Activated naive CD8-positive, alpha-beta T cell treated with anti-CD3 and anti-CD28 coated beads, Interleukin-2, amount 50 U/mL, for 24 hours (primary cell): ENCODE measurements at regions not wholly inside any gene's neighbourhood (a gene's known extent, or its start where the extent isn't known, plus 50 kb on each side); places are given as distances from the start of the nearest gene placed in this dataset.

Experiments
- ATAC-seq: fragments of 150-1000 bp; cut with Tn5 transposase; one replicate; pipeline ENCODE4 v1.10.0; 2021
- DNase-seq: peaks from one replicate; pipeline ENCODE4 v3.0.0; 2021
- H3K27ac Mint-ChIP-seq: one replicate; pipeline ENCODE4 v1.8.0; 2021; ENCODE audit warnings: mild to moderate bottlenecking, mixed read lengths
- H3K27me3 Mint-ChIP-seq: one replicate; pipeline ENCODE4 v1.8.0; 2021; ENCODE audit warnings: mixed read lengths
- H3K36me3 Mint-ChIP-seq: one replicate; pipeline ENCODE4 v1.8.0; 2021; ENCODE audit warnings: low read depth, mixed read lengths
- H3K4me1 Mint-ChIP-seq: one replicate; pipeline ENCODE4 v1.8.0; 2021; ENCODE audit warnings: mixed read lengths
- H3K4me3 Mint-ChIP-seq: one replicate; pipeline ENCODE4 v1.8.0; 2021; ENCODE audit warnings: mild to moderate bottlenecking, moderate library complexity, mixed read lengths
- H3K9me3 Mint-ChIP-seq: one replicate; pipeline ENCODE4 v1.8.0; 2021; ENCODE audit warnings: mixed read lengths

- DNase-seq = no peak
- no peak for ATAC-seq
- no peak overlapping the region for H3K27ac Mint-ChIP-seq
These were observed 356.2 kb downstream of the RASEF start for GRCh38 chr9:82706786-82707185.

GRCh38 chr9:82716821-82717220, 346.1 kb downstream of the RASEF start:
- DNase-seq (no peak), ATAC-seq (no peak)
- Mint-ChIP-seq H3K4me3 (no peak overlapping the region), H3K4me1 (no peaks in the 10 kb centered on the region), H3K36me3 (no peaks in the 10 kb centered on the region), H3K27ac (no peak overlapping the region), H3K27me3 (no peaks in the 10 kb centered on the region), H3K9me3 (peaks cover 9% of the 10 kb centered on the region)

More at GRCh38 chr9:82706786-82707185, 356.2 kb downstream of the RASEF start:
- Mint-ChIP-seq H3K4me3 (no peak overlapping the region), H3K9me3 (no peaks in the 10 kb centered on the region), H3K36me3 (no peaks in the 10 kb centered on the region), H3K4me1 (no peaks in the 10 kb centered on the region), H3K27me3 (no peaks in the 10 kb centered on the region)

DNA sequence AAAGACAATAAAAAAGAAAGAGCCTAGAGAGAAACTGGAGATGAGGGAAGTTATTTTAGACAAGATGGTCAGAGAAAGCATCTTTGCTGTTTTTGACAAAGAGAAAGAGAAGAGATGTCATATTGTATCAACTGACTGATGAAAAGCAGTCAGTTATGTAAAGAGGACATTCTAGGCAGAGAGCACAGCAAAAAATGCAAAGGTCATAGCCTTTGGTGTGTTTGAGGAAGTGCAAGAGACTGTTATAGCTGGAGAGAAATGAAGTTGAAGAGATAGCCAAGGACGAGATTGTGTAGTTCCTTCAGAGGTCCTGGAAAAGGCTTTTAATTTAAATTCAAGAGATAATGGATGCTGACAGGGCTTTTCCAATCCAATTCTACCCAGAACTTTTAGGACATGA, 342.4 kb downstream of the RASEF start:
- ATAC-seq (no peak), DNase-seq (no peak)
- no peaks in the 10 kb centered on the region for H3K4me1 Mint-ChIP-seq
- H3K36me3 Mint-ChIP-seq = no peaks in the 10 kb centered on the region
- no peak overlapping the region for H3K27ac Mint-ChIP-seq
- peaks cover 9% of the 10 kb centered on the region for H3K9me3 Mint-ChIP-seq
- no peaks in the 10 kb centered on the region for H3K27me3 Mint-ChIP-seq
- H3K4me3 Mint-ChIP-seq = no peak overlapping the region

GRCh38 chr9:82721593-82721992, 341.3 kb downstream of the RASEF start:
- DNase-seq (no peak), ATAC-seq (no peak)
- no peaks in the 10 kb centered on the region for H3K27me3 Mint-ChIP-seq
- peaks cover 8% of the 10 kb centered on the region for H3K9me3 Mint-ChIP-seq
- H3K36me3 Mint-ChIP-seq = no peaks in the 10 kb centered on the region
- H3K4me3 Mint-ChIP-seq = no peak overlapping the region
- H3K27ac Mint-ChIP-seq = no peak overlapping the region
- H3K4me1 Mint-ChIP-seq = peaks cover 2% of the 10 kb centered on the region

- no peaks in the 10 kb centered on the region for H3K27me3 Mint-ChIP-seq
- H3K36me3 Mint-ChIP-seq = no peaks in the 10 kb centered on the region
- peaks cover 2% of the 10 kb centered on the region for H3K4me1 Mint-ChIP-seq
- no peak overlapping the region for H3K4me3 Mint-ChIP-seq
- DNase-seq (no peak), ATAC-seq (no peak)
- no peak overlapping the region for H3K27ac Mint-ChIP-seq
- peaks cover 6% of the 10 kb centered on the region for H3K9me3 Mint-ChIP-seq
These were observed 340.9 kb downstream of the RASEF start for GRCh38 chr9:82722051-82722450.

- H3K36me3 Mint-ChIP-seq = no peaks in the 10 kb centered on the region
- no peak overlapping the region for H3K27ac Mint-ChIP-seq
- no peaks in the 10 kb centered on the region for H3K27me3 Mint-ChIP-seq
- no peak overlapping the region for H3K4me3 Mint-ChIP-seq
- H3K4me1 Mint-ChIP-seq = peaks cover 2% of the 10 kb centered on the region
- ATAC-seq (no peak), DNase-seq (no peak)
- H3K9me3 Mint-ChIP-seq = peaks cover 6% of the 10 kb centered on the region
These were observed 340.4 kb downstream of the RASEF start for GRCh38 chr9:82722561-82722960.

DNA sequence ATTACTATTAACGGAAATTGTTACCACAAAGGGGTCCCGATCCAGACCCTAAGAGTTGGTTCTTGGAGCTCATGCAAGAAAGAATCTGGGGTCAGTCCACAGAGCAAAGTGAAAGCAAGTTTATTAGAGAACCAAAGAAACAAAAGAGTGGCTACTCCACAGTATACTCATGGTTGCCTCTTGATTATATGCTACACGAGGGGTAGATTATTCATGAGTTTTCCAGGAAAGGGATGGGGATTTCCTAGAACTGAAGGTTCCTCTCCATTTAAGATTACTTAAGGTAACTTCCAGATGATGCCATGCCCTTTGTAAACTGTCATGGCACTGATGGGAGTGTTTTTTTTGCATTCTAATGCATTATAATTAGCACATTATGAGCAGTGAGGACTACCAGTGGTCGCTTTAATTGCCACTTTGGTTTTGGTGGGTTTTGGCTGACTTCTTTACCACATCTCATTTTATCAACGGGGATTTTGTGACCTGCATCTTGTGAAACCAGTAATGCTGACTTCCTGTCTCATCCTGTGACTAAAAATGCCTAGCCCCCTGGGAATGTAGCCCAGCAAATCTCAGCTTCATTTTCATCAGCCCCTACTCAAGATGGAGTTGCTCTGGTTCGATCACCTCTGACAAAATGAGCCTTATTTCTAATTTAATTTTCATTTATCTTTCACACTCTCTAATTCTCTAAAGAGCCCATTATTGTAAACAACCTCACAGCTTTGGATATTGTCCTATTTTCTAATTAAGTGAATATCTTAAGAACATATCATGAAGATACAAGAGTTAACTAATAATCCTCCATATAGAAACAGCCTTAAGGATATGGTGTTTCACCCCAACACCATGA, 336.3 kb downstream of the RASEF start:
- no peaks in the 10 kb centered on the region for H3K27me3 Mint-ChIP-seq
- no peaks in the 10 kb centered on the region for H3K36me3 Mint-ChIP-seq
- ATAC-seq = peak; percentile 28
- H3K4me1 Mint-ChIP-seq = peaks cover 2% of the 10 kb centered on the region
- no peak overlapping the region for H3K27ac Mint-ChIP-seq
- H3K4me3 Mint-ChIP-seq = no peak overlapping the region
- peaks cover 6% of the 10 kb centered on the region for H3K9me3 Mint-ChIP-seq
- DNase-seq = no peak

DNA sequence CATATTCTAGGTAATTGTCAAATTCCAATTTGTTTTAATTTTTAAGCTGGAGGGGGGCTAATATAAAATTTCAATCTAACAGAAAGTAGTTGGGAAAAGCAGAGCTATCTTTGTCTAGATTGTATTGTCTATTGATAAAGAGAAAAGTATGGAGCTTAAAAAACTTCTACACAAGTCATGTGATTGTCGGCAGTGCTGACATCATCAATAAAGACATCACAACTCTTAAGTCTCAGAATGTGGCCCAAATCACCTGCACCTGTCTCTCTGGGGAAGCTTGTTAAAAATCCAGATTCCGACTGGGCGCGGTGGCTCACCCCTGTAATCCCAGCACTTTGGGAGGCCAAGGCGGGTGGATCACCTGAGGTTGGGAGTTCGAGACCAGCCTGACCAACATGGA, 333.8 kb downstream of the RASEF start:
- ATAC-seq (no peak), DNase-seq (no peak)
- Mint-ChIP-seq H3K36me3 (no peaks in the 10 kb centered on the region), H3K27me3 (no peaks in the 10 kb centered on the region), H3K9me3 (peaks cover 6% of the 10 kb centered on the region), H3K4me3 (no peak overlapping the region), H3K27ac (no peak overlapping the region), H3K4me1 (peaks cover 2% of the 10 kb centered on the region)

GRCh38 chr9:82729991-82730589, 332.9 kb downstream of the RASEF start:
- DNase-seq (no peak), ATAC-seq (no peak)
- Mint-ChIP-seq H3K27me3 (no peaks in the 10 kb centered on the region), H3K36me3 (no peaks in the 10 kb centered on the region), H3K4me1 (peaks cover 2% of the 10 kb centered on the region), H3K4me3 (no peak overlapping the region), H3K9me3 (peaks cover 6% of the 10 kb centered on the region), H3K27ac (no peak overlapping the region)

DNA sequence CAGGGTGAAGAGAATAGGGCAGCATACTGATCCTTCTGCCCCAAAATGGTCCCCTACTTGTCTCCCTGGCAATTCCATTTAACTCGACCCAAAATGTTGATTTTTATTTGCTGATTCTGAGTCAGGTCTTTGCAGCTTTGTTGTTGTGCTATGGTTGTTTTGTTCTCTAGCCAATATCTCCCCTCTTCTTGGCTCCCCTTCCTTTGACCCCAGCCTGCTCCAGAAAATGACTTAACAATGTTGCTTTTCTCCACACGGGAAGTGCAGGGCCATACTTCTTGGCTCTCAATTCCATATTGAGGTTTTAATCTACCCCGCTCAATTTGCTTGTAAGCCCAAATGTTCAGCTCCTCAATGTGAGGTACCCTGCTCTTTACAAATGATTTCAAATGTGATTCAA, 330.0 kb downstream of the RASEF start:
- no peaks in the 10 kb centered on the region for H3K27me3 Mint-ChIP-seq
- H3K9me3 Mint-ChIP-seq = peaks cover 6% of the 10 kb centered on the region
- no peak for DNase-seq
- no peak for ATAC-seq
- H3K36me3 Mint-ChIP-seq = no peaks in the 10 kb centered on the region
- H3K4me3 Mint-ChIP-seq = no peak overlapping the region
- H3K27ac Mint-ChIP-seq = no peak overlapping the region
- no peaks in the 10 kb centered on the region for H3K4me1 Mint-ChIP-seq

GRCh38 chr9:82736126-82736525, 326.8 kb downstream of the RASEF start:
- Mint-ChIP-seq H3K27ac (no peak overlapping the region), H3K9me3 (no peaks in the 10 kb centered on the region), H3K36me3 (no peaks in the 10 kb centered on the region), H3K4me1 (no peaks in the 10 kb centered on the region), H3K4me3 (no peak overlapping the region), H3K27me3 (no peaks in the 10 kb centered on the region)
- DNase-seq (no peak), ATAC-seq (no peak)

DNA sequence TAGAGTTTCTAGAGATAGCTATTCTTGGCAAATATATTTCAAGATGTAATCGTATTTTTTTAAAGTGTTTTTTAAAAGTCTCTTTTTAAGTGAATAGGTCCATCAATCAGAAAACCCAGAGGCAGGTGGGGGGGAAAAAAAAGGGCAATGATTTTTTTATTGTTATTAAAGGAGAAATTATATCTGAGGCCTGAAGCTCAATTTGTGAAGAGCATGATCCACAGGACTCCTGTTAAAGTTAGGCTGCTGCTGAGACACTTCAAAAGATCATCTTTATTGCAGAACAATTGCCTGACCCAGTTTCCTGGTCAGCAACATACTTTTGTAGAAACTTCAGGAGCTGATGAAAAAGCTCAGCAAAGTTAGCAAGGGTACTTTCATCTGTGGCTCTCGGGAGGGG, 326.2 kb downstream of the RASEF start:
- no peaks in the 10 kb centered on the region for H3K9me3 Mint-ChIP-seq
- ATAC-seq = no peak

GRCh38 chr9:82745919-82746318, 317.0 kb downstream of the RASEF start:
- Mint-ChIP-seq H3K27ac (no peak overlapping the region), H3K36me3 (no peaks in the 10 kb centered on the region), H3K27me3 (no peaks in the 10 kb centered on the region), H3K9me3 (no peaks in the 10 kb centered on the region), H3K4me1 (no peaks in the 10 kb centered on the region), H3K4me3 (no peak overlapping the region)
- DNase-seq (no peak), ATAC-seq (no peak)

More for the DNA sequence above, 326.2 kb downstream of the RASEF start:
- Mint-ChIP-seq H3K4me1 (no peaks in the 10 kb centered on the region), H3K36me3 (no peaks in the 10 kb centered on the region), H3K27me3 (no peaks in the 10 kb centered on the region), H3K27ac (no peak overlapping the region), H3K4me3 (no peak overlapping the region)
- DNase-seq = no peak

- Mint-ChIP-seq H3K9me3 (no peaks in the 10 kb centered on the region), H3K4me1 (no peaks in the 10 kb centered on the region), H3K36me3 (no peaks in the 10 kb centered on the region), H3K27ac (no peak overlapping the region), H3K27me3 (no peaks in the 10 kb centered on the region), H3K4me3 (no peak overlapping the region)
- DNase-seq (no peak), ATAC-seq (no peak)
These were observed 312.5 kb downstream of the RASEF start for GRCh38 chr9:82750411-82750913.

DNA sequence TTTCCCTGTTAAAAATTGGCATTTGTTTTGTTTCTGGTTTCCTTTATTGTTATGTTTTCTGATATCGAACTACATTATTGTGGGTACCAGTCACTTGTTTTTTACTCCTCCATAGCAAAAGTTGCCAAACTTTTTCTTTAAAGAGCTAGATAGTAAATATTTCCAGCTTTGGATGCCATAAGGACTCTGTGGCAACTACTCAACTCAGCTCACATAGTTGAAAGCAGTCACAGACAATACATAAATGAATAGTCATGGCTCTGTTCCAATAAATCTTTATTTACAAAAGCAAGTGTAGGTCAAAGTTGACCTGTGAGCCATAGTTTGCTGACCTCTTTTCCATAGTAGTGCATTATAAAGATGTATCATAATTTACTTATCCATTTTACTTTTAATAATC, 305.0 kb downstream of the RASEF start:
- DNase-seq = no peak
- no peak overlapping the region for H3K4me3 Mint-ChIP-seq
- no peaks in the 10 kb centered on the region for H3K27me3 Mint-ChIP-seq
- H3K4me1 Mint-ChIP-seq = no peaks in the 10 kb centered on the region
- ATAC-seq = no peak
- H3K36me3 Mint-ChIP-seq = no peaks in the 10 kb centered on the region
- H3K27ac Mint-ChIP-seq = no peak overlapping the region
- peaks cover 7% of the 10 kb centered on the region for H3K9me3 Mint-ChIP-seq
